Transverse colon (tissue), 4 donors: ENCODE measurements at regions not wholly inside any gene's neighbourhood (a gene's known extent, or its start where the extent isn't known, plus 50 kb on each side); places are given as distances from the start of the nearest gene placed in this dataset.

ENCODE experiments used
- DNase-seq: peaks from one replicate; pipeline ENCODE4 v3.0.0-alpha.2; 2019
- H3K27ac ChIP-seq, 4 donors: fragments of 200-600 bp; sonication (generic); 2 replicates each; pipeline ENCODE4 v1.5.1; 2016 to 2018; ENCODE audit warnings: inconsistent platforms in 4 of 4
- H3K27me3 ChIP-seq: fragments of 200-600 bp; sonication (generic); 2 replicates; pipeline ENCODE4 v1.5.1; 2017; ENCODE audit warnings: inconsistent platforms
- H3K36me3 ChIP-seq, 4 donors: fragments of 200-600 bp; sonication (generic); 2 replicates each; pipeline ENCODE4 v1.5.1; 2017 to 2019; ENCODE audit warnings: inconsistent platforms in 4 of 4
- H3K4me1 ChIP-seq, 4 donors: fragments of 200-600 bp; sonication (generic); 2 replicates each; pipeline ENCODE4 v1.5.1; 2017 to 2020; ENCODE audit warnings: inconsistent platforms in 4 of 4
- H3K4me3 ChIP-seq, 4 donors: fragments of 200-600 bp; sonication (generic); 1 replicate in 1 of 4; 2 replicates in 3 of 4; pipeline versions ENCODE4 v1.5.1 to v1.6.1; 2017 to 2019; ENCODE audit warnings: inconsistent platforms in 4 of 4
- H3K9me3 ChIP-seq, 2 donors: fragments of 200-600 bp; sonication (generic); 2 replicates each; pipeline ENCODE4 v1.5.1; 2017 to 2019; ENCODE audit warnings: inconsistent platforms in 2 of 2
- CTCF ChIP-seq, 5 experiments: fragments of 200-600 bp in 3 of 5; fragments of 450-650 bp in 2 of 5; sonication (generic) in 3 of 5; IDR thresholded peaks; 1 replicate in 2 of 5; 2 replicates in 3 of 5; pipeline ENCODE4 v1.5.1; 2016 to 2017; ENCODE audit warnings: antibody characterized with exemption in 5 of 5, inconsistent platforms in 3 of 5, mild to moderate bottlenecking in 2 of 5, moderate library complexity in 1 of 5
- EP300 ChIP-seq: sonication (generic); formaldehyde crosslinking; IDR thresholded peaks from one replicate; pipeline ENCODE4 v1.6.1; 2017; ENCODE audit warnings: antibody characterized with exemption, low read depth
- POLR2A ChIP-seq: fragments of 450-650 bp; IDR thresholded peaks from one replicate; pipeline ENCODE4 v1.6.1; 2016; ENCODE audit warnings: antibody characterized with exemption, mild to moderate bottlenecking, moderate library complexity
- POLR2AphosphoS5 ChIP-seq, 3 donors: sonication (generic); formaldehyde crosslinking; IDR thresholded peaks; one replicate each; pipeline ENCODE4 v1.6.1; 2016; ENCODE audit warnings: antibody characterized with exemption in 3 of 3
- WGBS, 2 donors: methylation state at CpG; one replicate each; pipeline ENCODE4 v1.1.5; 2018; ENCODE audit warnings: low coverage in 1 of 2; 5-methylcytosine and 5-hydroxymethylcytosine counted together
- in situ Hi-C, 4 donors: fragments of 200-750 bp; cut with MboI; loops; one replicate each; pipeline versions ENCODE4 v1.15.0 to v1.15.1; 2017; ENCODE audit warnings: low sequenced_read_pairs in 3 of 4, low pct_ligation_motif_present in 1 of 4, low pct_unique_long_range_greater_than_20kb in 1 of 4
- intact Hi-C: fragments of 100-400 bp; cut with DNase I; formaldehyde crosslinking; loops from one replicate; pipeline ENCODE4 v1.15.1; 2023; ENCODE audit warnings: low total_unique reads

- H3K27me3 ChIP-seq = no peaks in the 10 kb centered on the region
- 70% methylated on average over 10 of the region's 10 CpGs; no CpG with 5 or more reads in 1 of the 2 donors for WGBS, 2 donors
- no peak for DNase-seq
- H3K4me1 ChIP-seq = peaks cover 8 to 38% (median 28%) of the 10 kb centered on the region in 4 donors
- intact Hi-C loops (no loop called here), in situ Hi-C loops (no loop called here)
- TF ChIP-seq POLR2A = no peak
- no peaks in the 10 kb centered on the region for H3K36me3 ChIP-seq
- no peak overlapping the region for H3K27ac ChIP-seq
- H3K9me3 ChIP-seq = no peaks in the 10 kb centered on the region
- no peak overlapping the region for H3K4me3 ChIP-seq
Observed at GRCh38 chr11:70624598-70624993, 226.3 kb downstream of the CTTN start.

- intact Hi-C loops = no loop called here
- 78% methylated on average over 6 of the region's 7 CpGs; no CpG with 5 or more reads in 1 of the 2 donors for WGBS, 2 donors
- H3K36me3 ChIP-seq = no peaks in the 10 kb centered on the region
- peaks cover 8 to 38% (median 28%) of the 10 kb centered on the region in 4 donors for H3K4me1 ChIP-seq
- in situ Hi-C loops = no loop called here
- no peak for DNase-seq
- no peak overlapping the region for H3K4me3 ChIP-seq
- no peaks in the 10 kb centered on the region for H3K9me3 ChIP-seq
- H3K27me3 ChIP-seq = no peaks in the 10 kb centered on the region
- TF ChIP-seq CTCF (IDR thresholded peaks at IDR 0.05) = no peak
- H3K27ac ChIP-seq = no peak overlapping the region
Observed at GRCh38 chr11:70625051-70625450, 226.7 kb downstream of the CTTN start.

GRCh38 chr11:70625582-70626518, 227.5 kb downstream of the CTTN start:
- in situ Hi-C loops (no loop called here), intact Hi-C loops (no loop called here)
- Histone ChIP-seq H3K27ac (no peak overlapping the region), H3K4me1 (peaks cover 8 to 38% (median 28%) of the 10 kb centered on the region in 4 donors), H3K27me3 (no peaks in the 10 kb centered on the region), H3K4me3 (no peak overlapping the region), H3K9me3 (no peaks in the 10 kb centered on the region), H3K36me3 (no peaks in the 10 kb centered on the region)
- WGBS, 2 donors = 50 to 78% methylated on average over 7 to 20 of the region's 20 CpGs
- TF ChIP-seq POLR2A (no peak), CTCF (IDR thresholded peaks at IDR 0.05) (no peak), POLR2AphosphoS5 (IDR thresholded peaks at IDR 0.05) (no peak), EP300 (no peak)
- no peak for DNase-seq

- TF ChIP-seq EP300 (peak; percentile 23), POLR2AphosphoS5 (IDR thresholded peaks at IDR 0.05) (no peak)
- H3K27ac ChIP-seq = peak overlapping the region in 2 of 4 donors; percentile 19
- peaks cover 8 to 38% (median 28%) of the 10 kb centered on the region in 4 donors for H3K4me1 ChIP-seq
- in situ Hi-C loops (no loop called here), intact Hi-C loops (no loop called here)
- peak; percentile 65 for DNase-seq
- H3K36me3 ChIP-seq = no peaks in the 10 kb centered on the region
- no peaks in the 10 kb centered on the region for H3K9me3 ChIP-seq
- no peak overlapping the region for H3K4me3 ChIP-seq
- H3K27me3 ChIP-seq = no peaks in the 10 kb centered on the region
- 41% methylated on average over 8 of the region's 8 CpGs; no CpG with 5 or more reads in 1 of the 2 donors for WGBS, 2 donors
Observed at GRCh38 chr11:70627219-70627618, 228.9 kb downstream of the CTTN start.

- H3K4me3 ChIP-seq = no peak overlapping the region
- peak overlapping the region in 3 of 4 donors; percentile 30 to 51 (median 37) for H3K27ac ChIP-seq
- H3K9me3 ChIP-seq = no peaks in the 10 kb centered on the region
- intact Hi-C loops (no loop called here), in situ Hi-C loops (no loop called here)
- no peak for TF ChIP-seq POLR2A
- no peak for TF ChIP-seq EP300
- TF ChIP-seq CTCF (IDR thresholded peaks at IDR 0.05) = no peak
- TF ChIP-seq POLR2AphosphoS5 (IDR thresholded peaks at IDR 0.05) = no peak
- no peaks in the 10 kb centered on the region for H3K36me3 ChIP-seq
- H3K27me3 ChIP-seq = no peaks in the 10 kb centered on the region
- WGBS, 2 donors = 68 to 80% methylated on average over 1 to 19 of the region's 19 CpGs
- DNase-seq = no peak
- H3K4me1 ChIP-seq = peaks cover 8 to 38% (median 28%) of the 10 kb centered on the region in 4 donors
Observed at GRCh38 chr11:70628176-70628854, 230.0 kb downstream of the CTTN start.
